GM12878 (cell line): ENCODE measurements at regions not wholly inside any gene's neighbourhood (a gene's known extent, or its start where the extent isn't known, plus 50 kb on each side); places are given as distances from the start of the nearest gene placed in this dataset.

Source experiments
- HCFC1 ChIP-seq: fragments of 150-350 bp; IDR thresholded peaks from 2 replicates; pipeline ENCODE4 v1.6.1; 2014; ENCODE audit warnings: low read length
- HSF1 ChIP-seq: fragments of 150-350 bp; IDR thresholded peaks from 2 replicates; pipeline ENCODE4 v1.6.1; 2014; ENCODE audit warnings: mild to moderate bottlenecking, low read depth, low read length
- MEF2B ChIP-seq: fragments of 450-650 bp; IDR thresholded peaks from 2 replicates; pipeline ENCODE4 v1.6.1; 2018; ENCODE audit warnings: mild to moderate bottlenecking, moderate library complexity; ENCODE audit not compliant: partially characterized antibody, poor library complexity, severe bottlenecking
- PAX8 ChIP-seq: fragments of 450-650 bp; IDR thresholded peaks from 2 replicates; pipeline ENCODE4 v1.6.1; 2017; ENCODE audit warnings: mild to moderate bottlenecking, moderate library complexity
- PRDM15 ChIP-seq: fragments of 450-650 bp; formaldehyde crosslinking; IDR thresholded peaks from 2 replicates; pipeline ENCODE4 v1.4.0; 2020; ENCODE audit warnings: mild to moderate bottlenecking, moderate library complexity
- USF1 ChIP-seq: IDR thresholded peaks from 2 replicates; pipeline ENCODE4 v1.6.1; 2011; ENCODE audit warnings: borderline replicate concordance, low read depth, mild to moderate bottlenecking, moderate library complexity, mixed read lengths, low read length; ENCODE audit not compliant: insufficient read depth; ENCODE audit errors: extremely low read length
- YY1 ChIP-seq: IDR thresholded peaks from 2 replicates; pipeline ENCODE4 v1.6.1; 2011; ENCODE audit warnings: low read depth, mild to moderate bottlenecking, low read length
- ZNF207 ChIP-seq: fragments of 450-650 bp; IDR thresholded peaks from 2 replicates; pipeline ENCODE4 v1.6.1; 2014; ENCODE audit warnings: antibody characterized with exemption, mild to moderate bottlenecking, borderline replicate concordance

GRCh38 chr15:81562986-81563385 is 189.0 kb upstream of the TMC3 start (continued):
- TF ChIP-seq PRDM15 (CRISPR knock-in tag) (no peak), MEF2B (no peak), HSF1 (no peak), USF1 (no peak), ZNF207 (no peak), PAX8 (no peak), HCFC1 (no peak), YY1 (no peak)
- TF ChIP-seq, all 136 proteins: peak for 0
